GM23338 (cell line): ENCODE measurements at regions not wholly inside any gene's neighbourhood (a gene's known extent, or its start where the extent isn't known, plus 50 kb on each side); places are given as distances from the start of the nearest gene placed in this dataset.

ENCODE experiments used
- ATAC-seq: fragments of 200-7000 bp; cut with Tn5 transposase; 3 replicates; pipeline ENCODE4 v1.9.1; 2020
- DNase-seq: peaks from one replicate; pipeline ENCODE4 v3.0.0-alpha.2; 2015; ENCODE audit warnings: low spot score
- H2AFZ ChIP-seq: fragments of 200-600 bp; sonication (generic); 2 replicates; pipeline ENCODE4 v1.8.0; 2016; ENCODE audit warnings: antibody characterized with exemption, mild to moderate bottlenecking, moderate library complexity
- H3F3A ChIP-seq: fragments of 200-600 bp; sonication (generic); replicated peaks from 2 replicates; pipeline ENCODE4 v1.8.0; 2017; ENCODE audit warnings: antibody characterized with exemption, mixed run types, low read depth
- H3K27ac ChIP-seq: fragments of 200-600 bp; sonication (generic); 2 replicates; pipeline ENCODE4 v1.6.1; 2016; ENCODE audit warnings: low read depth
- H3K27me3 ChIP-seq: fragments of 200-600 bp; sonication (generic); 2 replicates; pipeline ENCODE4 v1.8.0; 2016; ENCODE audit warnings: mild to moderate bottlenecking, mixed run types, moderate library complexity; ENCODE audit not compliant: insufficient read depth
- H3K36me3 ChIP-seq: fragments of 200-600 bp; sonication (generic); 2 replicates; pipeline ENCODE4 v1.8.0; 2016; ENCODE audit warnings: mild to moderate bottlenecking; ENCODE audit not compliant: insufficient read depth
- H3K4me1 ChIP-seq: fragments of 200-600 bp; sonication (generic); 2 replicates; pipeline ENCODE4 v1.8.0; 2016; ENCODE audit warnings: mild to moderate bottlenecking, moderate library complexity; ENCODE audit not compliant: insufficient read depth
- H3K4me2 ChIP-seq: fragments of 200-600 bp; sonication (generic); 2 replicates; pipeline ENCODE4 v1.7.1; 2017; ENCODE audit warnings: mixed run types
- H3K4me3 ChIP-seq: fragments of 200-600 bp; sonication (generic); 2 replicates; pipeline ENCODE4 v1.6.1; 2016; ENCODE audit warnings: mixed run types
- H3K79me2 ChIP-seq: fragments of 200-600 bp; sonication (generic); replicated peaks from 2 replicates; pipeline ENCODE4 v1.8.0; 2017; ENCODE audit warnings: mild to moderate bottlenecking; ENCODE audit not compliant: insufficient read depth
- H3K9me2 ChIP-seq: fragments of 200-600 bp; sonication (generic); 2 replicates; pipeline ENCODE4 v1.8.0; 2017; ENCODE audit not compliant: insufficient read depth
- H4K20me1 ChIP-seq: fragments of 200-600 bp; sonication (generic); replicated peaks from 2 replicates; pipeline ENCODE4 v1.8.0; 2017; ENCODE audit warnings: mild to moderate bottlenecking; ENCODE audit not compliant: insufficient read depth
- H3K27ac Mint-ChIP-seq: 2 replicates; pipeline ENCODE4 v1.8.0; 2020; ENCODE audit warnings: inconsistent platforms, mild to moderate bottlenecking, moderate library complexity, mixed read lengths
- H3K27me3 Mint-ChIP-seq: 3 replicates; pipeline ENCODE4 v1.8.0; 2022; ENCODE audit warnings: low read depth, mild to moderate bottlenecking, moderate library complexity, mixed read lengths, inconsistent platforms; ENCODE audit not compliant: insufficient read depth, poor library complexity
- H3K36me3 Mint-ChIP-seq: 3 replicates; pipeline ENCODE4 v1.8.0; 2021; ENCODE audit warnings: low read depth, mild to moderate bottlenecking, inconsistent platforms, moderate library complexity, mixed read lengths
- H3K4me1 Mint-ChIP-seq: 3 replicates; pipeline ENCODE4 v1.8.0; 2020; ENCODE audit warnings: mild to moderate bottlenecking, inconsistent platforms, mixed read lengths
- H3K4me3 Mint-ChIP-seq: 3 replicates; pipeline ENCODE4 v1.8.0; 2021; ENCODE audit warnings: moderate library complexity, mild to moderate bottlenecking, inconsistent platforms, mixed read lengths
- H3K9me3 Mint-ChIP-seq: 3 replicates; pipeline ENCODE4 v1.8.0; 2020; ENCODE audit warnings: moderate library complexity, mild to moderate bottlenecking, inconsistent platforms, mixed read lengths
- EZH2 ChIP-seq: fragments of 200-600 bp; sonication (generic); IDR thresholded peaks from one replicate; pipeline ENCODE4 v1.8.0; 2017; ENCODE audit warnings: antibody characterized with exemption, mild to moderate bottlenecking, low read depth; ENCODE audit not compliant: unreplicated experiment
- EZH2phosphoT487 ChIP-seq: fragments of 200-600 bp; sonication (generic); IDR thresholded peaks from one replicate; pipeline ENCODE4 v1.8.1; 2018; ENCODE audit warnings: antibody characterized with exemption; ENCODE audit not compliant: unreplicated experiment
- JUNB ChIP-seq: IDR thresholded peaks from one replicate; pipeline ENCODE4 v1.6.1; 2016; ENCODE audit warnings: antibody characterized with exemption; ENCODE audit not compliant: unreplicated experiment
- POLR2AphosphoS5 ChIP-seq: IDR thresholded peaks from 2 replicates; pipeline ENCODE4 v1.6.1; 2016; ENCODE audit warnings: antibody characterized with exemption, low read depth
- ZNF331 ChIP-seq: fragments of 250-450 bp; sonication (Bioruptor Pico); IDR thresholded peaks from 2 replicates; pipeline ENCODE4 v1.5.0; 2020; ENCODE audit warnings: low read depth, mild to moderate bottlenecking, moderate library complexity
- TF ChIP-seq, protein P1 (sequence below): IDR thresholded peaks from one replicate; pipeline ENCODE4 v1.6.1; 2018; ENCODE audit warnings: antibody characterized with exemption; ENCODE audit not compliant: unreplicated experiment

DNA sequence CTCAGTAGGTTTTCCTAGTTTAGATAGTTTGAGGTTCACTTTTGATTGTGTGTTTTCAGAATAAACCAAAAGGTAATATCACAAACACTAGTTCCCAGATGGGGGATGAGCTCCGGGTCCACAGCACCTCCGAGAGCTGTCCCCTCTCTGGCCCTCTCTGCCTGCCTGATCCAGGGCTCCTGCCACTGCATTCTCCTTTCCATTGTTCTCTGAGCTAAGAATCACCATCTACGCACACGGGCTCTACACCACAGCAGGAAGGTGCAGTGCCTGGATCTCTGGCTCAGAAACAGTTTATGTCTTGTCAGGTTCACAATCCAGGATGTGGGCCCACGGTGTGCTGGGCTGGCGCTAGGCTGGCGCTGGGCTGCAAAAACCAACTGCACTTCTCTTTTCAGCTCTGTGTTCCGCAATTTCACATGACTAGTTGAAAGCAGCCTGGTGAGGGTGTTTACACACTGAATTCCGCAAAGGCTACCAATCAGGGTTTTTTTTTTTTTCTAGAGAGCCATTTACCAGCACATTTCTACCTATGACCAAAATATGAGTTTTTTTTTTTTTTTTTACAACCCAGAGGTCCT lies 167.5 kb downstream of the SOD2 start (continued):
- TF ChIP-seq ZNF331 (CRISPR knock-in tag), result no peak
- no peak for TF ChIP-seq EZH2phosphoT487
- TF ChIP-seq, protein P1, sequence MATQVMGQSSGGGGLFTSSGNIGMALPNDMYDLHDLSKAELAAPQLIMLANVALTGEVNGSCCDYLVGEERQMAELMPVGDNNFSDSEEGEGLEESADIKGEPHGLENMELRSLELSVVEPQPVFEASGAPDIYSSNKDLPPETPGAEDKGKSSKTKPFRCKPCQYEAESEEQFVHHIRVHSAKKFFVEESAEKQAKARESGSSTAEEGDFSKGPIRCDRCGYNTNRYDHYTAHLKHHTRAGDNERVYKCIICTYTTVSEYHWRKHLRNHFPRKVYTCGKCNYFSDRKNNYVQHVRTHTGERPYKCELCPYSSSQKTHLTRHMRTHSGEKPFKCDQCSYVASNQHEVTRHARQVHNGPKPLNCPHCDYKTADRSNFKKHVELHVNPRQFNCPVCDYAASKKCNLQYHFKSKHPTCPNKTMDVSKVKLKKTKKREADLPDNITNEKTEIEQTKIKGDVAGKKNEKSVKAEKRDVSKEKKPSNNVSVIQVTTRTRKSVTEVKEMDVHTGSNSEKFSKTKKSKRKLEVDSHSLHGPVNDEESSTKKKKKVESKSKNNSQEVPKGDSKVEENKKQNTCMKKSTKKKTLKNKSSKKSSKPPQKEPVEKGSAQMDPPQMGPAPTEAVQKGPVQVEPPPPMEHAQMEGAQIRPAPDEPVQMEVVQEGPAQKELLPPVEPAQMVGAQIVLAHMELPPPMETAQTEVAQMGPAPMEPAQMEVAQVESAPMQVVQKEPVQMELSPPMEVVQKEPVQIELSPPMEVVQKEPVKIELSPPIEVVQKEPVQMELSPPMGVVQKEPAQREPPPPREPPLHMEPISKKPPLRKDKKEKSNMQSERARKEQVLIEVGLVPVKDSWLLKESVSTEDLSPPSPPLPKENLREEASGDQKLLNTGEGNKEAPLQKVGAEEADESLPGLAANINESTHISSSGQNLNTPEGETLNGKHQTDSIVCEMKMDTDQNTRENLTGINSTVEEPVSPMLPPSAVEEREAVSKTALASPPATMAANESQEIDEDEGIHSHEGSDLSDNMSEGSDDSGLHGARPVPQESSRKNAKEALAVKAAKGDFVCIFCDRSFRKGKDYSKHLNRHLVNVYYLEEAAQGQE, result no peak

DNA sequence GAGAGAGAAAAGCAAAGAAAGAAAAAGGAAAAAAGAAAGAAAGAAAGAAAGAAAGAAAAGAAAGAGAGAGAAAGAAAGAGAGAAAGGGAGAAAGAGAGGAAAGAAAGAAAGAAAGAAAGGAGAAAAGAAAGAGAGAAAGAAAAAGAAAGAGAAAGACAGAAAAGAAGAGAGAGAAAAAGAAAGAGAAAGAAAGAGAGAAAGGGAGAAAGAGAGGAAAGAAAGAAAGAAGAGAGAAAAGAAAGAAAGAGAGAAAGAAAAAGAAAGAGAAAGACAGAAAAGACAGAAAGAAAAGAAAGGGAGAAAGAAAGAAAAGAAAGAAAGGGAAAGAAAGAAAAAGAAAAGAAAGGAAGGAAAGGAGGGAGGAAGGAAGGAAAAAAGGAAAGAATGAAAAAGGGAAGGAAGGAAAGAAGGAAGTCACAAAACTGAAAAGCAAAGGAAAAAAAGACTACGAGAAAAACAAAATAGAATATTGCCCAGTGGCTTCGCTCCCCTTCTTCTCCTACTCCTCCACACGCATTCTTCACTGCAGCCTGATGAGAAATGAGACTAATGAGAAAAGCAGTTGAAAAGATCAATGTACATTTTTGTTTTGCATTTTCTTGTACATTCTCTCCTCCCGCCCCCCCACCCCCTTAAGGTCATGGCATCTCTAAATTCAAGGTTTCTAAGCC lies 170.0 kb downstream of the SOD2 start:
- Histone ChIP-seq H3K4me2 (no peak overlapping the region), H3K27me3 (no peaks in the 10 kb centered on the region), H3K79me2 (no peaks in the 10 kb centered on the region), H3K4me3 (no peak overlapping the region), H4K20me1 (no peaks in the 10 kb centered on the region), H3K4me1 (no peaks in the 10 kb centered on the region), H2AFZ (no peak overlapping the region), H3K27ac (no peak overlapping the region), H3K9me2 (peaks cover 15% of the 10 kb centered on the region; the same call in 1 of the 2 replicates), H3K36me3 (no peaks in the 10 kb centered on the region), H3F3A (no peaks in the 10 kb centered on the region)
- no peak overlapping the region for H3K4me3 Mint-ChIP-seq
- H3K36me3 Mint-ChIP-seq, result no peaks in the 10 kb centered on the region
- peaks cover 5% of the 10 kb centered on the region for H3K27me3 Mint-ChIP-seq
- TF ChIP-seq EZH2 (no peak), JUNB (no peak), ZNF331 (CRISPR knock-in tag) (no peak), EZH2phosphoT487 (no peak), POLR2AphosphoS5 (no peak)
- TF ChIP-seq, protein P1, result no peak
- DNase-seq (no peak), ATAC-seq (no peak)
- no peak overlapping the region for H3K27ac Mint-ChIP-seq
- H3K9me3 Mint-ChIP-seq, result no peaks in the 10 kb centered on the region
- no peaks in the 10 kb centered on the region for H3K4me1 Mint-ChIP-seq
